HFFc6 (cell line): ENCODE measurements at regions not wholly inside any gene's neighbourhood (a gene's known extent, or its start where the extent isn't known, plus 50 kb on each side); places are given as distances from the start of the nearest gene placed in this dataset.

ENCODE experiments used
- DNase-seq: peaks from one replicate; pipeline ENCODE4 v3.0.0-alpha.2; 2018
- H3K27ac Mint-ChIP-seq: 2 replicates; pipeline ENCODE4 v1.8.0; 2020; ENCODE audit warnings: mild to moderate bottlenecking, mixed read lengths
- H3K27me3 Mint-ChIP-seq: 2 replicates; pipeline ENCODE4 v1.8.0; 2021; ENCODE audit warnings: mild to moderate bottlenecking, moderate library complexity, mixed read lengths; ENCODE audit not compliant: insufficient read depth
- H3K36me3 Mint-ChIP-seq: 2 replicates; pipeline ENCODE4 v1.8.0; 2021; ENCODE audit warnings: low read depth, mixed read lengths
- H3K4me1 Mint-ChIP-seq: 2 replicates; pipeline ENCODE4 v1.8.0; 2020; ENCODE audit warnings: low read depth, mixed read lengths
- H3K4me3 Mint-ChIP-seq: 2 replicates; pipeline ENCODE4 v1.8.0; 2020; ENCODE audit warnings: mild to moderate bottlenecking, moderate library complexity, mixed read lengths
- H3K9me3 Mint-ChIP-seq: 2 replicates; pipeline ENCODE4 v1.8.0; 2020; ENCODE audit warnings: mild to moderate bottlenecking, mixed read lengths
- TF ChIP-seq, protein P1 (sequence below): fragments of 200-600 bp; sonication (generic); IDR thresholded peaks from 2 replicates; pipeline ENCODE4 v1.5.0; 2021; ENCODE audit warnings: antibody characterized with exemption, mild to moderate bottlenecking

- H3K36me3 Mint-ChIP-seq = no peaks in the 10 kb centered on the region; the same call in 1 of the 2 replicates
- peaks cover 3% of the 10 kb centered on the region; the same call in 1 of the 2 replicates for H3K9me3 Mint-ChIP-seq
- no peaks in the 10 kb centered on the region; the same call in 1 of the 2 replicates for H3K27me3 Mint-ChIP-seq
- TF ChIP-seq, protein P1, sequence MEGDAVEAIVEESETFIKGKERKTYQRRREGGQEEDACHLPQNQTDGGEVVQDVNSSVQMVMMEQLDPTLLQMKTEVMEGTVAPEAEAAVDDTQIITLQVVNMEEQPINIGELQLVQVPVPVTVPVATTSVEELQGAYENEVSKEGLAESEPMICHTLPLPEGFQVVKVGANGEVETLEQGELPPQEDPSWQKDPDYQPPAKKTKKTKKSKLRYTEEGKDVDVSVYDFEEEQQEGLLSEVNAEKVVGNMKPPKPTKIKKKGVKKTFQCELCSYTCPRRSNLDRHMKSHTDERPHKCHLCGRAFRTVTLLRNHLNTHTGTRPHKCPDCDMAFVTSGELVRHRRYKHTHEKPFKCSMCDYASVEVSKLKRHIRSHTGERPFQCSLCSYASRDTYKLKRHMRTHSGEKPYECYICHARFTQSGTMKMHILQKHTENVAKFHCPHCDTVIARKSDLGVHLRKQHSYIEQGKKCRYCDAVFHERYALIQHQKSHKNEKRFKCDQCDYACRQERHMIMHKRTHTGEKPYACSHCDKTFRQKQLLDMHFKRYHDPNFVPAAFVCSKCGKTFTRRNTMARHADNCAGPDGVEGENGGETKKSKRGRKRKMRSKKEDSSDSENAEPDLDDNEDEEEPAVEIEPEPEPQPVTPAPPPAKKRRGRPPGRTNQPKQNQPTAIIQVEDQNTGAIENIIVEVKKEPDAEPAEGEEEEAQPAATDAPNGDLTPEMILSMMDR = no peak
- H3K27ac Mint-ChIP-seq = no peak overlapping the region
- H3K4me1 Mint-ChIP-seq = no peaks in the 10 kb centered on the region
- H3K4me3 Mint-ChIP-seq = no peak overlapping the region
- no peak for DNase-seq
Observed at GRCh38 chr4:173913496-173913895, 370.0 kb downstream of the FBXO8 start.

GRCh38 chr4:173912384-173912783, 371.1 kb downstream of the FBXO8 start:
- Mint-ChIP-seq H3K27me3 (no peaks in the 10 kb centered on the region; the same call in 1 of the 2 replicates), H3K36me3 (no peaks in the 10 kb centered on the region; the same call in 1 of the 2 replicates), H3K9me3 (peaks cover 3% of the 10 kb centered on the region), H3K4me3 (no peak overlapping the region), H3K4me1 (no peaks in the 10 kb centered on the region), H3K27ac (no peak overlapping the region)
- TF ChIP-seq, protein P1 = no peak
- DNase-seq = no peak

DNA sequence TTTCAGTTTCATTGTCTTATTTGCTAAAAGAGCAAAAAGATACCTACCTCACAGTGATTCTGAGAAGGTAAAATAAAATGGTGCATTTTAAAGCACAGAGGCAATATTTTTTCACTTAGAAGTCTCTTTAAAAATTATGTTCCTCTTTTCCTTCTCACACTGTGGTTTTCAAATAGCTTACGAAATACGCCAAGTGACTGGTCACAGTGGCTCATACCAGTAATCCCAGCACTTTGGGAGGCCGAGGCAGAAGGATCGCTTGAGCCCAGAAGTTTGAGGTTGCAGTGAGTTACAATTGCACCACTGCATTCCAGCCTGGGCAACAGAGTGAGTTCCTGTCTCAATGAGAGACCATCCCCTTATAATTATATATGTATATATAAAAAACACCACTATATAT, 372.6 kb downstream of the FBXO8 start:
- Mint-ChIP-seq H3K4me1 (no peaks in the 10 kb centered on the region), H3K27ac (no peak overlapping the region), H3K36me3 (no peaks in the 10 kb centered on the region; the same call in 1 of the 2 replicates), H3K27me3 (no peaks in the 10 kb centered on the region; the same call in 1 of the 2 replicates), H3K4me3 (no peak overlapping the region), H3K9me3 (peaks cover 3% of the 10 kb centered on the region)
- TF ChIP-seq, protein P1 = no peak
- DNase-seq = no peak

- TF ChIP-seq, protein P1 = no peak
- Mint-ChIP-seq H3K27ac (no peak overlapping the region), H3K36me3 (no peaks in the 10 kb centered on the region; the same call in 1 of the 2 replicates), H3K4me3 (no peak overlapping the region), H3K4me1 (no peaks in the 10 kb centered on the region), H3K27me3 (no peaks in the 10 kb centered on the region), H3K9me3 (no peaks in the 10 kb centered on the region; the same call in 1 of the 2 replicates)
- no peak for DNase-seq
Observed at GRCh38 chr4:173909294-173909693, 374.2 kb downstream of the FBXO8 start.

GRCh38 chr4:173899813-173900212, 369.8 kb upstream of the HAND2 start:
- Mint-ChIP-seq H3K4me3 (no peak overlapping the region), H3K9me3 (peaks cover 16% of the 10 kb centered on the region), H3K27ac (no peak overlapping the region), H3K27me3 (no peaks in the 10 kb centered on the region), H3K4me1 (no peaks in the 10 kb centered on the region), H3K36me3 (no peaks in the 10 kb centered on the region)
- TF ChIP-seq, protein P1 = no peak
- no peak for DNase-seq

- no peak for DNase-seq
- Mint-ChIP-seq H3K4me1 (no peaks in the 10 kb centered on the region), H3K9me3 (peaks cover 41% of the 10 kb centered on the region), H3K4me3 (no peak overlapping the region), H3K27me3 (no peaks in the 10 kb centered on the region), H3K36me3 (no peaks in the 10 kb centered on the region), H3K27ac (no peak overlapping the region)
- TF ChIP-seq, protein P1 = no peak
Observed at GRCh38 chr4:173891072-173891471, 361.0 kb upstream of the HAND2 start.
